ENCODE measurements at regions not wholly inside any gene's neighbourhood (a gene's known extent, or its start where the extent isn't known, plus 50 kb on each side); places are given as distances from the start of the nearest gene placed in this dataset.

- TF ChIP-seq, protein P1, sequence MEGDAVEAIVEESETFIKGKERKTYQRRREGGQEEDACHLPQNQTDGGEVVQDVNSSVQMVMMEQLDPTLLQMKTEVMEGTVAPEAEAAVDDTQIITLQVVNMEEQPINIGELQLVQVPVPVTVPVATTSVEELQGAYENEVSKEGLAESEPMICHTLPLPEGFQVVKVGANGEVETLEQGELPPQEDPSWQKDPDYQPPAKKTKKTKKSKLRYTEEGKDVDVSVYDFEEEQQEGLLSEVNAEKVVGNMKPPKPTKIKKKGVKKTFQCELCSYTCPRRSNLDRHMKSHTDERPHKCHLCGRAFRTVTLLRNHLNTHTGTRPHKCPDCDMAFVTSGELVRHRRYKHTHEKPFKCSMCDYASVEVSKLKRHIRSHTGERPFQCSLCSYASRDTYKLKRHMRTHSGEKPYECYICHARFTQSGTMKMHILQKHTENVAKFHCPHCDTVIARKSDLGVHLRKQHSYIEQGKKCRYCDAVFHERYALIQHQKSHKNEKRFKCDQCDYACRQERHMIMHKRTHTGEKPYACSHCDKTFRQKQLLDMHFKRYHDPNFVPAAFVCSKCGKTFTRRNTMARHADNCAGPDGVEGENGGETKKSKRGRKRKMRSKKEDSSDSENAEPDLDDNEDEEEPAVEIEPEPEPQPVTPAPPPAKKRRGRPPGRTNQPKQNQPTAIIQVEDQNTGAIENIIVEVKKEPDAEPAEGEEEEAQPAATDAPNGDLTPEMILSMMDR (IDR thresholded peaks at IDR 0.05) = no peak
- no peak for TF ChIP-seq ZFX (IDR thresholded peaks at IDR 0.05; ENCODE audit: borderline replicate concordance)
- no peak overlapping the region for H3K27ac ChIP-seq
Observed at GRCh38 chr3:103170651-103171050, 735.8 kb downstream of the ZPLD1 start.

- no peak overlapping the region for H3K27ac ChIP-seq
- TF ChIP-seq, protein P1 (IDR thresholded peaks at IDR 0.05) = no peak
- no peak for TF ChIP-seq ZFX (IDR thresholded peaks at IDR 0.05; ENCODE audit: borderline replicate concordance)
Observed at GRCh38 chr3:103173940-103174339, 739.1 kb downstream of the ZPLD1 start.

- TF ChIP-seq, protein P1 (IDR thresholded peaks at IDR 0.05) = no peak
- TF ChIP-seq ZFX (IDR thresholded peaks at IDR 0.05; ENCODE audit: borderline replicate concordance) = no peak
- no peak overlapping the region for H3K27ac ChIP-seq
Observed at GRCh38 chr3:103181160-103181559, 746.3 kb downstream of the ZPLD1 start.

- TF ChIP-seq, protein P1 (IDR thresholded peaks at IDR 0.05) = no peak
- TF ChIP-seq ZFX (IDR thresholded peaks at IDR 0.05; ENCODE audit: borderline replicate concordance) = no peak
- no peak overlapping the region for H3K27ac ChIP-seq
Observed at GRCh38 chr3:103184772-103185171, 750.0 kb downstream of the ZPLD1 start.

DNA sequence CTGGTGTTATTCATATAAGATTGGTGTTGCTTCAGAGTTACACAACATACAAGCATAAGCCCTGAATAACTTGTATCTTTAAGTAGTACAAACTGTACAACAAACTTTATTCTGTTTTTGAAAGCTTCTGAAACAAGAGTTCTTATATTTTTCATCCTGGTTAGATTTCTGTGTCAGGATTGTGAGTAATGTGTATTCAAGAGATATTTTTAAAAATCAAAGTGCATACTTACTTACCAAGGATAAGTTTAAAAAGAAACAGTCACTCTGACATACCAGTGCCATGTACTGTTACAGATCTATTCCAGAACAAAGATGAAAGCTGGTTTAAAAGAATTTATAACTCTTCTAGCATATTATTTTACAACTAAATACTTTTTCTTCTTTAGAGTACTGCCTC lies 755.1 kb downstream of the ZPLD1 start:
- TF ChIP-seq, protein P1 (IDR thresholded peaks at IDR 0.05) = no peak
- TF ChIP-seq ZFX (IDR thresholded peaks at IDR 0.05; ENCODE audit: borderline replicate concordance) = no peak
- H3K27ac ChIP-seq = no peak overlapping the region

DNA sequence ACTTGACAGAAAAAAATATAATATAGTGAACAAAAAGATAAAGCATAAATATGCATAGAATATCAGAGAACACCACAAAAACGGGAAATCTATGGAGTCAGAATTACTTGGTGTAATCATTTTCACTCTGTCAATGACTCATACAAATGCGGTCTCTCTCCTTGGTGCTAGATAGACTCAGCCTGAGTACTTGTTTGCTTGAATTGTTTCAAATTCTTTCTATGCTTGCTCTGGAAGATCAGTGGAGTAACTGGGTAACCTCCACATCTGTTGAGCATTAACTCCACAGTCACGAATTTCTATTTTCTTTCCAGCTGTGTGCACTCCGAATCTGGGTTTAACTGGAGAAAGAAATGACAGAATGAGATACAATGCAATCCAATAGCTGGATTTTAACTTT lies 760.4 kb downstream of the ZPLD1 start:
- no peak overlapping the region for H3K27ac ChIP-seq
- TF ChIP-seq ZFX (IDR thresholded peaks at IDR 0.05; ENCODE audit: borderline replicate concordance) = no peak
- TF ChIP-seq, protein P1 (IDR thresholded peaks at IDR 0.05) = no peak

- TF ChIP-seq ZFX (IDR thresholded peaks at IDR 0.05; ENCODE audit: borderline replicate concordance) = no peak
- TF ChIP-seq, protein P1 (IDR thresholded peaks at IDR 0.05) = no peak
Observed at GRCh38 chr3:103203441-103203840, 768.6 kb downstream of the ZPLD1 start.

More at GRCh38 chr3:103203441-103203840, 768.6 kb downstream of the ZPLD1 start:
- H3K27ac ChIP-seq = no peak overlapping the region

All from 22Rv1 (cell line).